ENCODE measurements at regions not wholly inside any gene's neighbourhood (a gene's known extent, or its start where the extent isn't known, plus 50 kb on each side); places are given as distances from the start of the nearest gene placed in this dataset.

GRCh38 chr14:25677111-25677510 is 627.2 kb upstream of the STXBP6 start:
- intact Hi-C loops (cut with micrococcal nuclease): no loop called here
- H3K27ac Mint-ChIP-seq: no peak overlapping the region
- H3K36me3 Mint-ChIP-seq (ENCODE audit: low read depth): no peaks in the 10 kb centered on the region
- DNase-seq: no peak
- peaks cover 6% of the 10 kb centered on the region for H3K9me3 Mint-ChIP-seq
- H3K27me3 Mint-ChIP-seq: no peaks in the 10 kb centered on the region
- no peak for ATAC-seq
- H3K4me1 Mint-ChIP-seq (ENCODE audit: low read depth): no peaks in the 10 kb centered on the region
- ChIA-PET CTCF (no interaction called here), POLR2A (no interaction called here)
- H3K4me3 Mint-ChIP-seq: no peak overlapping the region
- TF ChIP-seq CTCF (IDR thresholded peaks at IDR 0.05): no peak

DNA sequence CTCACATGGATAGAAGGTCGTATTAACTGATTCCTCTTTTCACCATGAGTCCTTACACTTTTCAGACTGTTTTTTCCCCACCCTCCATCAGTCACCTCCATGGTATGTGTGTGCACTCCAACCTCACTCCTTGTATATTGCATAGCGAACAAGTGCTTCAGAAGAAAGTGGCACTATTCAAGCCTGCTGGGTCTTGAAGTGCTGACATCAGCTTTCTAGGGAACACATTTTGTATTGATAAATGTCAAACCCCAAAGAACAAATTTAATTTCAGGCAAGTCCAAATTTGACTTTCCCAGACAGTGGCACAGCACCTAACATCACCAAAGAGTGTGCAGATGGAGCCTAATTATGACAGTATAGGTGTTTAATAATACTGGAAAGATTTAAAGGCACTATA is 617.4 kb upstream of the STXBP6 start:
- POLR2A ChIA-PET: interaction anchor here (0.6 kb wide), 1 partner anchor 22 kb away, joined by 3 read pairs; no protein-coding TSS in a partner anchor
- intact Hi-C loops (cut with micrococcal nuclease): no loop called here
- ATAC-seq (no peak), DNase-seq (no peak)
- TF ChIP-seq CTCF (IDR thresholded peaks at IDR 0.05): no peak
- no peak overlapping the region for H3K27ac Mint-ChIP-seq
- no peaks in the 10 kb centered on the region for H3K27me3 Mint-ChIP-seq
- CTCF ChIA-PET: no interaction called here
- H3K9me3 Mint-ChIP-seq: no peaks in the 10 kb centered on the region
- no peaks in the 10 kb centered on the region for H3K4me1 Mint-ChIP-seq (ENCODE audit: low read depth)
- H3K36me3 Mint-ChIP-seq (ENCODE audit: low read depth): no peaks in the 10 kb centered on the region
- H3K4me3 Mint-ChIP-seq: no peak overlapping the region

DNA sequence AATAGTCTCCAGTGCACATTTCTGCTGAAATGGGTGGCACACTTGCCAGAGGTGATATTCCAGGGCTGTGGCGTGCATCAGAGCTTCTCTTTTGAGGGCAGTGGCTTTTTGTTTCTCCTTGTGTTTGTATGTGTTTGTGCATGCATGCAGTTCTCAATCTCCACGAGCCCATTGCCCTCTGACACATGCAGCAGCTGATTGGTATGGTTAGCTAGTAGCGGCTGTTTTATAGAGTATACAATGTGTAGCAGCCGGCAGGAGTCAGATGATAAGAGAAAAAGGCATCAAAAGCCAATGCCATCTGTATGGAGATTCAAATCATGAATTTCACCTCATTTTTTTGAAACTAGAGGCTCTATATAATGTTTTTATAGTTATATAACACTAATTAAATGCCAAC is 616.9 kb upstream of the STXBP6 start:
- no peaks in the 10 kb centered on the region for H3K4me1 Mint-ChIP-seq (ENCODE audit: low read depth)
- H3K4me3 Mint-ChIP-seq: no peak overlapping the region
- ATAC-seq: no peak
- TF ChIP-seq CTCF (IDR thresholded peaks at IDR 0.05): no peak
- no peak for DNase-seq
- H3K27ac Mint-ChIP-seq: no peak overlapping the region
- H3K36me3 Mint-ChIP-seq (ENCODE audit: low read depth): no peaks in the 10 kb centered on the region
- ChIA-PET POLR2A (interaction anchor here (0.6 kb wide), 1 partner anchor 21 kb away, joined by 3 read pairs; no protein-coding TSS in a partner anchor), CTCF (no interaction called here)
- H3K9me3 Mint-ChIP-seq: no peaks in the 10 kb centered on the region
- intact Hi-C loops (cut with micrococcal nuclease): no loop called here
- no peaks in the 10 kb centered on the region for H3K27me3 Mint-ChIP-seq

DNA sequence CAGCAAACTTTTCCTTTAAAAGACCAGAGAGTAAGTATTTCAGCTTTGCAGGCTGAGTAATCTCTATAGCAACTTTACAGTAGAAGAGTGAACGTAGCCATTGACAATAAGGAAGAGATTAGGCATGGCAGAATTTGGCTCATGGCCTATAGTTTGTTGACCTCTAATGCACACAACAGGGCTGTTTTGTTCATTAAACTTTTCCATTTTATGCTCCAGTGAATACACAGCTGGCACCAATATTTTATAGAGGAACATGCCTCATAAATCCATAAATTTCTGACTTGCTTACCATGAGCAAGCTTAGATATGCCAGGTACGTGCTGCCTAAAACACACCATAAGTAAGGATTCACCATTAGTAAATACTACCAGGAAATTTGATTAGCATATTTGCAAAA is 609.0 kb upstream of the STXBP6 start:
- no peak for TF ChIP-seq CTCF (IDR thresholded peaks at IDR 0.05)
- Mint-ChIP-seq H3K4me1 (ENCODE audit: low read depth) (no peaks in the 10 kb centered on the region), H3K27ac (no peak overlapping the region), H3K27me3 (no peaks in the 10 kb centered on the region), H3K36me3 (ENCODE audit: low read depth) (no peaks in the 10 kb centered on the region), H3K4me3 (no peak overlapping the region), H3K9me3 (peaks cover 2% of the 10 kb centered on the region)
- no peak for ATAC-seq
- POLR2A ChIA-PET: no interaction called here
- intact Hi-C loops (cut with micrococcal nuclease): no loop called here
- no peak for DNase-seq
- CTCF ChIA-PET: interaction anchor here (1.2 kb wide), 1 partner anchor 13 kb away, joined by 3 read pairs; no protein-coding TSS in a partner anchor

GRCh38 chr14:25630447-25630846 is 580.5 kb upstream of the STXBP6 start:
- Mint-ChIP-seq H3K36me3 (ENCODE audit: low read depth) (no peaks in the 10 kb centered on the region), H3K27ac (no peak overlapping the region), H3K4me1 (ENCODE audit: low read depth) (no peaks in the 10 kb centered on the region), H3K4me3 (no peak overlapping the region), H3K27me3 (no peaks in the 10 kb centered on the region), H3K9me3 (peaks cover 3% of the 10 kb centered on the region)
- TF ChIP-seq CTCF (IDR thresholded peaks at IDR 0.05): no peak
- POLR2A ChIA-PET: no interaction called here
- DNase-seq (no peak), ATAC-seq (no peak)
- CTCF ChIA-PET: no interaction called here
- intact Hi-C loops (cut with micrococcal nuclease): no loop called here
